AG04450 (cell line): ENCODE measurements at regions not wholly inside any gene's neighbourhood (a gene's known extent, or its start where the extent isn't known, plus 50 kb on each side); places are given as distances from the start of the nearest gene placed in this dataset.

Experiments used
- CTCF ChIA-PET: fragments of 300-600, 350-600 bp; formaldehyde crosslinking; extraction: SDS; loops from one replicate; lab custom pipeline; 2022; ENCODE audit warnings: antibody characterized with exemption, inconsistent platforms; lab: Charles Lee
- POLR2A ChIA-PET: fragments of 350-600 bp; formaldehyde crosslinking; extraction: SDS; loops from one replicate; lab custom pipeline; 2021; ENCODE audit warnings: antibody characterized with exemption, inconsistent platforms; lab: Yijun Ruan, JAX
- DNase-seq: peaks from one replicate; pipeline ENCODE4 v3.0.0-alpha.2; 2011; ENCODE audit warnings: low read depth, low spot score
- H3K27ac ChIP-seq: one replicate; pipeline ENCODE4 v1.5.1; 2012; ENCODE audit warnings: low read depth, low read length, control low read depth
- H3K27me3 ChIP-seq: one replicate; pipeline ENCODE4 v1.6.0; 2012; ENCODE audit warnings: low read length; ENCODE audit not compliant: control insufficient read depth, insufficient read depth
- H3K4me3 ChIP-seq: 2 replicates; pipeline ENCODE4 v1.5.1; 2011; ENCODE audit warnings: mild to moderate bottlenecking, low read depth, low read length, control low read depth
- H3K9me3 ChIP-seq: 2 replicates; pipeline ENCODE4 v1.5.1; 2012; ENCODE audit warnings: low read length; ENCODE audit not compliant: control insufficient read depth, insufficient read depth
- TF ChIP-seq, protein P1 (sequence below): IDR thresholded peaks from 2 replicates; pipeline ENCODE4 v1.5.1; 2011; ENCODE audit warnings: low read depth, low read length, control low read depth, inconsistent platforms

DNA sequence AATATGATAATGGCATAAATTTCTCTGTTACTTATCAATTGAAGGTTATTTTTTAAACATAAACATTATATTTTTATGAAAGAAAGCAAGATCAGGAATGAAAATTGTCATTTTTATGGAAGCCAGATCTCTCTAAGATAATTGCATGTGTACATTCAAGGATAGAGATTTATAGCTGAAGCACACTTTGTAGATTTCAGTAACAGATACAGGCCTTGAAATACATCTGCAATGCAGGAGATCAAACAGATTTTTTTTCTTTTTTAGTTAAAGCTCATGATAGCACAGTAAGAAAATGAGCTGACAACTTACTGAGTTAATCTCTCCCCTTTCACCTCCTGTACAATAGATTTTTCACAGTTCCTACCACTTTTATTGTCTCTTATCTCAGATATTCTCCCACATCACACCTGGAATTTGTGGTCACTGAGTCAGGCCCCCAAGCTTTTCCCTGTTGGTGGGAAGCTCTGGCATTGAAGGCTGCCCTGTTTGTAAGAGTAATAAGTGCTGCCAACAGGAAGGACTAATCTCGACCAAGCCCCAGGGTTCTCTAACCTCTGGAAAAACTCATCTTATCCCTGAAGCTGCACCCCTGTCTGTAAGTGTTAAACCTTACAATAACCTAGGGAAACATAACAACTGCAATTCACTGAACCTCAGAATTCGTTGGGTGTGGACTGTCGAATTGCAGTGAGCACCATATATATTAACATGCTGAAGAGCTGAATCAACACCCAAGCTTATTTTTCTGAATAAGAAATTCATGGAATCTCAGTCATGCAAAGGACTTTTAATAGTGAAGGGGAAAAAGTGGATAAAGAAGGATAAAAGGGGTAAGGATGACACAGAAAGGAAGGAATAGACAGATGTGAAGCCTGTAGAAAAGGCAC lies 599.0 kb downstream of the LMO4 start:
- no peaks in the 10 kb centered on the region for H3K9me3 ChIP-seq
- no peak overlapping the region for H3K27ac ChIP-seq
- no peak overlapping the region for H3K4me3 ChIP-seq
- ChIA-PET CTCF (interaction anchor here (0.6 to 2.4 kb wide), 6 partner anchors 9 to 635 kb away, joined by 3 to 10 read pairs (median 4); no protein-coding TSS in a partner anchor), POLR2A (no interaction called here)
- TF ChIP-seq, protein P1, sequence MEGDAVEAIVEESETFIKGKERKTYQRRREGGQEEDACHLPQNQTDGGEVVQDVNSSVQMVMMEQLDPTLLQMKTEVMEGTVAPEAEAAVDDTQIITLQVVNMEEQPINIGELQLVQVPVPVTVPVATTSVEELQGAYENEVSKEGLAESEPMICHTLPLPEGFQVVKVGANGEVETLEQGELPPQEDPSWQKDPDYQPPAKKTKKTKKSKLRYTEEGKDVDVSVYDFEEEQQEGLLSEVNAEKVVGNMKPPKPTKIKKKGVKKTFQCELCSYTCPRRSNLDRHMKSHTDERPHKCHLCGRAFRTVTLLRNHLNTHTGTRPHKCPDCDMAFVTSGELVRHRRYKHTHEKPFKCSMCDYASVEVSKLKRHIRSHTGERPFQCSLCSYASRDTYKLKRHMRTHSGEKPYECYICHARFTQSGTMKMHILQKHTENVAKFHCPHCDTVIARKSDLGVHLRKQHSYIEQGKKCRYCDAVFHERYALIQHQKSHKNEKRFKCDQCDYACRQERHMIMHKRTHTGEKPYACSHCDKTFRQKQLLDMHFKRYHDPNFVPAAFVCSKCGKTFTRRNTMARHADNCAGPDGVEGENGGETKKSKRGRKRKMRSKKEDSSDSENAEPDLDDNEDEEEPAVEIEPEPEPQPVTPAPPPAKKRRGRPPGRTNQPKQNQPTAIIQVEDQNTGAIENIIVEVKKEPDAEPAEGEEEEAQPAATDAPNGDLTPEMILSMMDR: no peak
- no peaks in the 10 kb centered on the region for H3K27me3 ChIP-seq
- DNase-seq: no peak

DNA sequence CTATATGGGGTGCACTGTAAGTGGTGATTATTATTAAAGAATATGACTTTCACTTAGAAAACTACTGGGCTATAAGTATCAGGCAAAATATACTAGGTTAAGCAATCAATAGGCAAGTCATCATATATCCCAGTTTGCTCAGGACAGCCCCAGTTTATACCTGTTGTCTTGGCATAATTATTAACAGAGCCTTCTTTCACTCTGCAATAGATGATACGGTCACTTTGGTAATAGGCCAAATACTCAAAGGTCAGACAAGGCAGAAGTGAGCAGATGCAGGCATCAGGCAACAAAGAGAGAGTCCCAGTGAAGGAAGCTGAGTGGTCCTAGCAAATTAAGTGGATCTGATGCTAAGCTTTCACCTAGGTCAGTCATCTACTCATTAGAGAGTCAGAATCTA lies 599.9 kb downstream of the LMO4 start:
- DNase-seq: no peak
- Histone ChIP-seq H3K27ac (no peak overlapping the region), H3K9me3 (no peaks in the 10 kb centered on the region), H3K4me3 (no peak overlapping the region), H3K27me3 (no peaks in the 10 kb centered on the region)
- ChIA-PET POLR2A (no interaction called here), CTCF (interaction anchor here (1.4 to 2.4 kb wide), 2 partner anchors 10 to 25 kb away, joined by 5 to 10 read pairs; no protein-coding TSS in a partner anchor)
- TF ChIP-seq, protein P1: no peak

DNA sequence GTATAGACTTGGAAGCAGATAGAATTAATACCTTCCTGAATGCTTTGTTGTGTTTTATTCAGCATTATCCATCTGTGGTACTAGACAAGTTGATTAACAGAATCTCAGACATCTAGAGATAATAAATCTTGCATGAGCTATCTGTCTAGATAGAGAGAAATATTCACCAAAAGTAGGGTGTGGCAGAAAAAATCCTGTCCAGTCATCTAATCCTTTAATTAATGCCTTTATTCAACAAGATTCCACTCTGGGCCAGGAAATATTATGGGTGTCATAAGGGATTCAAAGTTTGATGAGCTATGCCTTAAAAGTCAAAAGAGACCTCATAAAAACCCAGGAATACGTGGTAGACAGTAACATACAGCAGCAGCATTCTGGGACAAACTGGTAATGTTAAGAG lies 601.2 kb downstream of the LMO4 start:
- no peak for DNase-seq
- no peak overlapping the region for H3K27ac ChIP-seq
- TF ChIP-seq, protein P1: no peak
- no peaks in the 10 kb centered on the region for H3K9me3 ChIP-seq
- ChIA-PET CTCF (interaction anchor here (5.3 kb wide), 1 partner anchor 23 kb away, joined by 30 read pairs; no protein-coding TSS in a partner anchor), POLR2A (no interaction called here)
- H3K4me3 ChIP-seq: no peak overlapping the region
- H3K27me3 ChIP-seq: no peaks in the 10 kb centered on the region

DNA sequence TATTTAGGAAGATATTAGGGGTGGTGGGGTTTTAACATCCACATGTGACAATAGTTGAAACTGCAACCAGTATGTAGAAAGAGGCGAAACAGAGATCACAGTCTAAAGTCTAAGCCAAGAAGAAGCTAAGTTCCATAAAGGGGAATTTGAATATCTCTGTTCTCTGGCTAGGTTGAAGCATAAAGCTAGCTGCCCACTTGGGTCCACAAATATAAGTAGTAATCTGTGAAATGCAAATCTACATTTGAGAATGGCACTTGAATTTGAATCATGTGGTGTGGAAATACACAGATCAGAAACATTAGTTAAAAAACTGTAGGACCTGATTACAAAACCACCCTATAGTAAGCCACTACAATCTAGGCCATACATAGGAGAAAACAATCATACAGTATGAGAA lies 602.1 kb downstream of the LMO4 start:
- ChIA-PET CTCF (interaction anchor here (5.3 kb wide), 1 partner anchor 22 kb away, joined by 30 read pairs; no protein-coding TSS in a partner anchor), POLR2A (no interaction called here)
- Histone ChIP-seq H3K4me3 (no peak overlapping the region), H3K27me3 (no peaks in the 10 kb centered on the region), H3K27ac (no peak overlapping the region), H3K9me3 (no peaks in the 10 kb centered on the region)
- DNase-seq: no peak
- TF ChIP-seq, protein P1: no peak

DNA sequence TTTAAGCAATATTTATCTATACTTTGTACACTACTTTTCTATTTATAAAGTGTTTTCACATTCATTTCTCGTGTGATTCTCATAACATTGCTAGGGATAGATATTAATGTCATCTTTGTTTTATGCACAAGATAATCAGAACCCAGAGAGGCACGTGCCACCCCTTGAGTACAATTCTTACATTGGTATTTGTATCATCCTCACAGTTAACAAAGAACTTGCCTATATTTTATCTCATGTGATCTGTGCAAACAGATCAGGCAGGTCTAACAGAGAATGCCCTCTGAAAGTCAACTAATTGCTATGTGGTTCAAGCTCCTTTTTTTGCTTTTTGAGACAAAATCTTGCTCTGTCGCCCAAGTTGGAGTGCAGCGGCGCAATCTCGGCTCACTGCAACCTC lies 604.5 kb downstream of the LMO4 start:
- DNase-seq: no peak
- CTCF ChIA-PET: interaction anchor here (1.7 to 5.3 kb wide), 2 partner anchors 20 to 607 kb away, joined by 4 to 30 read pairs; no protein-coding TSS in a partner anchor
- POLR2A ChIA-PET: no interaction called here
- Histone ChIP-seq H3K9me3 (no peaks in the 10 kb centered on the region), H3K27me3 (no peaks in the 10 kb centered on the region), H3K4me3 (no peak overlapping the region), H3K27ac (no peak overlapping the region)
- TF ChIP-seq, protein P1: no peak
